Amniotic epithelial cell (primary cell): ENCODE measurements at regions not wholly inside any gene's neighbourhood (a gene's known extent, or its start where the extent isn't known, plus 50 kb on each side); places are given as distances from the start of the nearest gene placed in this dataset.

Source experiments
- DNase-seq: peaks from one replicate; pipeline ENCODE4 v3.0.0-alpha.2; 2010; ENCODE audit warnings: low read depth

- DNase-seq = no peak
Measured at GRCh38 chr1:47630346-47630745, 192.5 kb downstream of the FOXD2 start.

GRCh38 chr1:47631411-47631995 lies 193.7 kb downstream of the FOXD2 start:
- DNase-seq = no peak

GRCh38 chr1:47635111-47635510 lies 197.3 kb downstream of the FOXD2 start:
- no peak for DNase-seq

- DNase-seq = peak; percentile 3
Measured at GRCh38 chr1:47635597-47635996, 197.8 kb downstream of the FOXD2 start.

GRCh38 chr1:47637111-47637685 lies 199.4 kb downstream of the FOXD2 start:
- peak; percentile 24 for DNase-seq

GRCh38 chr1:47638240-47638639 lies 200.4 kb downstream of the FOXD2 start:
- no peak for DNase-seq

- no peak for DNase-seq
Measured at GRCh38 chr1:47638713-47639112, 200.9 kb downstream of the FOXD2 start.

- no peak for DNase-seq
Measured at GRCh38 chr1:47643306-47644211, 205.7 kb downstream of the FOXD2 start.

- DNase-seq = no peak
Measured at GRCh38 chr1:47644212-47644573, 206.3 kb downstream of the FOXD2 start.

GRCh38 chr1:47645151-47645550 lies 207.3 kb downstream of the FOXD2 start:
- no peak for DNase-seq

- no peak for DNase-seq
Measured at GRCh38 chr1:47646676-47647075, 208.8 kb downstream of the FOXD2 start.

GRCh38 chr1:47647327-47647845 lies 209.5 kb downstream of the FOXD2 start:
- no peak for DNase-seq

GRCh38 chr1:47650205-47650604 lies 212.4 kb downstream of the FOXD2 start:
- DNase-seq = peak; percentile 73

GRCh38 chr1:47650611-47651010 lies 212.8 kb downstream of the FOXD2 start:
- no peak for DNase-seq

GRCh38 chr1:47651311-47652089 lies 213.7 kb downstream of the FOXD2 start:
- DNase-seq = no peak

GRCh38 chr1:47655521-47656300 lies 217.9 kb downstream of the FOXD2 start:
- DNase-seq = no peak

- DNase-seq = no peak
Measured at GRCh38 chr1:47656719-47657685, 219.2 kb downstream of the FOXD2 start.

- DNase-seq = no peak
Measured at GRCh38 chr1:47658161-47658920, 220.5 kb downstream of the FOXD2 start.

GRCh38 chr1:47659146-47659545 lies 221.3 kb downstream of the FOXD2 start:
- no peak for DNase-seq
